ENCODE measurements at regions not wholly inside any gene's neighbourhood (a gene's known extent, or its start where the extent isn't known, plus 50 kb on each side); places are given as distances from the start of the nearest gene placed in this dataset.

GRCh38 chr10:3432081-3432825, 259.7 kb upstream of the PITRM1 start:
- no peak for DNase-seq (ENCODE audit: low spot score)

- no peak for DNase-seq (ENCODE audit: low spot score)
Observed at GRCh38 chr10:3430501-3430900, 257.9 kb upstream of the PITRM1 start.

DNA sequence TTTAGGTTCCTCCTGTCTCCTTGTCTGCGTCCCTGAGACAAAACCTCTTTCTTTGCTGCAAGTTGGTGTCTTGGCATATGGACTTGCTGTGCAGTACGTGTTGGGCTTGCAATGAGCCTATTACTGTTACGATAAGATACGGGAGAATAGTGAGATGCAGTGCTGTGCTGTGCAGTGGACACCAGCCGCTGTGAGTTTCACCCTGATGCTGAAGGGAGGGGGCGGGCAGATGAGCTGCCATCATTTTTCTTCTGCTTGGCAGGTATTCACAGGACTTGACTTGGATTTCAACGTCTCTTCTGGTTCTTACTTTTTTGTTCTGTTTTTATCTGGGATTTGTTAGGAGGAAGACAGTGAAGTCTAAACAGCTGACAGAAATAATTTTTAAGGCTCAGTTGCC, 257.1 kb upstream of the PITRM1 start:
- DNase-seq (ENCODE audit: low spot score) = no peak

DNA sequence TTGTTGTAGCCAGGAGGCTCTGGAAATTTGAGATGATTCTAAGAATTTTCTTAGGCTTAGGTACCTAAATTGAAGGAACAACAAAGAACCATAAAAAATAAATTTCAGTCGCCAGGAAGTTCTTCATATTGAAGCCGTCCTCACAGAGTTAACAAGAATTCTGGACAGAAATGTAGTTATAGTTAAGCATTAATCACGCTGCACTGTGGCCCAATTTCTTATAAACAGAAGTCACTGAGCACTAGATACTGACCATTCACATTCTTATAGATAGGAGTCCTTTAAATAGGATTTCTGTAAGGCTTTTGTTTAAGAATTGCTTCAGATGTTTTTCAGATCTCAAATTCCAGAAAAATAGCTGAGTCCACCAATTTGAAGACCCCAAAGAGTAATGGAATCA, 256.2 kb upstream of the PITRM1 start:
- no peak for DNase-seq (ENCODE audit: low spot score)

GRCh38 chr10:3427950-3428354, 255.4 kb upstream of the PITRM1 start:
- no peak for DNase-seq (ENCODE audit: low spot score)

DNA sequence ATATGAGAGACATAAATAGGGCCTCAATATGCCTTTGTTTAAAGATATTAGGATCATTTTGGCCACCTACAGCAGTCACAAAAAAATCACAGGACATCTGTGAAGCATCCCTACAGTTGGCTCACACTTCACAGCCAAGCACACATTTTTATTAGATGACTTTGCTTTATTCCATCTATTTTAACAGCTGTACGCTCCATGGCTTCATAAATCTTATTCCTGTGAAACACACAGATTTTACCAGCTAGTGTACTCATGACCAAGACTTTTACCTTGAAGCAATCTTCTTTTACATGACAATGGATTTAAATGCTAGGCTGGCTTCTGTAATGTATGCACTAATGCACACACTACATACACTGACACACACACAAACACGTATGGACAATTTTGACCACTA, 254.8 kb upstream of the PITRM1 start:
- no peak for DNase-seq (ENCODE audit: low spot score)

GRCh38 chr10:3426190-3426845, 253.7 kb upstream of the PITRM1 start:
- no peak for DNase-seq (ENCODE audit: low spot score)

- DNase-seq (ENCODE audit: low spot score) = no peak
Observed at GRCh38 chr10:3425716-3426115, 253.1 kb upstream of the PITRM1 start.

DNA sequence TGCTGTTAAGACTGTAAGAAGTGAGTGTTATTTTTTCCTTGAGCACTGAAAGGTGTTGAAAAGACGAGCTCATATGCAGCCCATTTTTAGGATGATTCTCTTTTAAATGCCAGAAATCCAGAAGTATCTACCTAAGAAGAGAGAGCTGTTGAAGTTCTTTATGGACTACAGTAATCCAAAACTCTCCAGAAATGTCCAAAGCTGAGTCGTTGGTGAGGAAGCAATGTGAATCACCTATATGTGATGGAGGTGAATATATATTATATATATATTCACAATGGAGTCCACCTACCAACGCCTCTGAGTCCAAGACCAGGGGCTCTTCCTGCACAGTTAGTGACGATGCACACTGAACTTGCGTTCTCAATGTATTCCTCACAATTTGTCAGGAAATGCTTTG, 252.7 kb upstream of the PITRM1 start:
- no peak for DNase-seq (ENCODE audit: low spot score)

DNA sequence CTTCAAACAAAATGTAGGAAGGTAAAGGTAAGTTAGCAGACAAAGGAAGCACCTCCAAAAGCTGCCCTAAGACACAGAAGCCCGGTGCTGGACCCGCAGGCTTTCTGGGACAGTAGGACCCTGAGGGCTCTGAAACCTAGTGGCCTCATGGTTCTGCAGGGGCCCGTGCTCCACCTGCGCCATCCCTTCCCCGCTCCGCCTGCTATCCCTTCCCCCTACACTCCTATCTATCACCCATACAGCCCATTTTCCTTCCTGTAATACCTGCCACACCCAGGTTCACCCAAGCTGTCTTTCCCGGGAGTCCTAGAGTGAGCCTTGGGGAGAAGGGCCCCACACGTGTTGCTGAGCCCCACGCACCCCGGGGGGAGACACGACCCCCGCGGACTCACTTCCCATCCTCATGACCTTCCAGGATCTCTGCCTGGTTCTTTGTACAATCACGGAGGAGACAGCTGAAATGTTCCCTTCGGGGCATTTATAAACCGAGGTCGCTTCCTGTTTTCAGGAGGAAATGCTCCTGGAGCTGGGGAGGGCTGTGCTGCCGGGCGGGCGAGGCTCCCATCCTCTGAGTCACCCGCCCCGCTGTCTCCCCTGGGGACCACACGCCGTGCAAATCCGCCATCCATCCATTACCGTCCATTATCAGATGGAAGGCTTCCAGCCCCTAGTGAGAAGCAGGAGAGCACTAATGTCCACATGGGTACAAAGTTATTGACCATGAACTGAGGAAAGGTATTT, 251.7 kb upstream of the PITRM1 start:
- DNase-seq (ENCODE audit: low spot score) = no peak

DNA sequence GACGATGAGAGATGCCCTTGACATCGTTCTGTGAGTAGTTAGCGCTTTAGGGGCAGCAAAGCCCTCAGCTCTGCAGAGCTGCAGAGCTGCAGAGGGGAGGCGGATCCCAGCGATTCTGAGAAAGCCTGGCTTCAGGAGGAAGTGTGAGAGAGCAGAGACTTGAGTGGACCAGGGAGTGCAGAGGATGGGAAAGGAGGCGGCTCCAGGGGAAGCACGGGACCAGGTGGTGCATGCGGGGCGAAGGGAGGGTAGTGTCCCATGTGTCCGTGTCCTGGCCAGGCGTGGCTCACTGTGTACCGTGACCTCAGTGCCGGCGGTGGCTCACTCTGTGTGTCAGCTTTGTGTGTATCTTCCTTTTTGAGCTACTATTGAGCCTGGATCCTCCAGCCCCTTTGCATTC, 250.8 kb upstream of the PITRM1 start:
- no peak for DNase-seq (ENCODE audit: low spot score)

- DNase-seq (ENCODE audit: low spot score) = no peak
Observed at GRCh38 chr10:3422282-3422681, 249.7 kb upstream of the PITRM1 start.

DNA sequence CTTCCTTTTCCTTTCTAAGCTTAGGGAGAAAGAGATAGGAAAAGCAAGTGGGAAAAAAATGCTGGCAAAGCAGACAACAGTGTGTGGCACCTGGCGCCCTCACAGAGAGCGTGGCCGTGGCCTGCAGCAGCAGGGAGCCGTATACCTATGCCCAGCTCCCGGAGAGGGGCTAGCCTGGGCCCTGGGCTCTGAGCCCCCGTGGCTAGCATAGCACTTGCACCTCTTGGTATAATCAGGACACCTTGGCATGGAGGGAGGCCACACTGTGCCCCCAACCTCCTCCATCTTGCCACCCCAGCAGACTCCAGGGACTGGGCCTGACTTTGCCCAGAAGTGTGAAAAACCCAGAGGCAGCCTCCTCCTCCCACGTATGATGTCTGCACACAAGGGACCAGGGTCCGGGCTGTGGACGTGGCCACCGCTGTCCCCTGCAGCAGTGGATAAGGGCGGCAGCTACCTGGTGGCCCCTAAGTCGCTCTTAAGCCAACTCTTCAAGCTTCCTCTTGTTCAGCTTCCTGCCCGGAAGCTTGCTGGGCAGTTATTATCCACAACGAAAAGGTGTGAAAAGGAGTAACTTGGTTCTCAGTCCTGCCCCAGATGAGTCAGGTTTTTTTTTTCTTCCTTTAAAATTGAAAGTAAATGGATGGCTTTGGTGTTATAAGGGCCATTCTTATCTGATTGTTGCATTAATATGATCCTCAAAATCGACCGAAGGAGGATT, 249.1 kb upstream of the PITRM1 start:
- no peak for DNase-seq (ENCODE audit: low spot score)

- no peak for DNase-seq (ENCODE audit: low spot score)
Observed at GRCh38 chr10:3420527-3421469, 248.2 kb upstream of the PITRM1 start.

DNA sequence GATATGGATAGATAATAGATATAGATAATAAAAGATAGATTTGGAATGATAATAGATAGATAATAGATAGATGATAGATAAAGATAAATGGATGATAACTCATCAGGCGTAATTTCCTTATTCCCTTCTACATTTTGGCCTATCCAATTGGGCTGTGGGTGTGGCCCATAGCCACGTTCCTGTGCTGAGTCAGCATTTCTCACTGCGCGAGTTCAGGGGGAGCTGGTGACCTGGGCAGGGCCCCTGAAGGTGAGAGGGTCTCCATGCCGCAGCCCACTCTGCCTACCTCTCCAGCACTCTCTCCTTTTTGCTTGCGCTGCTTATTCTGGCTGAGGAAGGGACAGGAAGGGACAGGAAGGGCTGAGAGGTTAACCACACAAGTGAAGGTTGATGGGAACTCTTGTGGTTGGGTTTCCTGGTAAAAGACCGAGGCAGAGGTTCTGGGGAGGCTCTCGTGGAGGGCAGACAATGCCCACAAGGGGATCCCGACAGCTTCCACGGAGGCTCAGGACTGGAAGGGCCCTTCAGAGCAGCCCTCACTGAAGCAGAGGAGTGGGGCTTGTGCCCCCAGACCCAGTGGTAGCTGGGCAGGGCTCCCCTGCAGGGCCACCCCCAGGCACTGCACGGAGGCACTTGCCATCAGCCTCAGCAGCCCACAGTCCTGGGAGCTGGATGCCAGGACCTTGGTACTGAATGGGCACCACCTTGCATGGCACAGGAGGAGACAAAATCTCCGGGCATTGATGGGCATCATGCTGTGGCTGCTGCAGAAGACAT, 247.3 kb upstream of the PITRM1 start:
- DNase-seq (ENCODE audit: low spot score) = no peak

- DNase-seq (ENCODE audit: low spot score) = no peak
Observed at GRCh38 chr10:3418926-3419325, 246.3 kb upstream of the PITRM1 start.

- no peak for DNase-seq (ENCODE audit: low spot score)
Observed at GRCh38 chr10:3418041-3418754, 245.6 kb upstream of the PITRM1 start.

GRCh38 chr10:3417096-3417495, 244.5 kb upstream of the PITRM1 start:
- DNase-seq (ENCODE audit: low spot score) = no peak

Data from mesenteric fat pad (tissue), 1 donor.